HUES6 (cell line): ENCODE measurements at regions not wholly inside any gene's neighbourhood (a gene's known extent, or its start where the extent isn't known, plus 50 kb on each side); places are given as distances from the start of the nearest gene placed in this dataset.

Experiments used
- H3K27ac ChIP-seq: 2 replicates; pipeline ENCODE4 v1.7.0; 2013; ENCODE audit warnings: low read depth, mild to moderate bottlenecking, low read length, inconsistent platforms
- H3K27me3 ChIP-seq: 2 replicates; pipeline ENCODE4 v1.6.1; 2013; ENCODE audit warnings: low read length; ENCODE audit not compliant: control insufficient read depth, insufficient read depth
- H3K36me3 ChIP-seq: 2 replicates; pipeline ENCODE4 v1.6.1; 2013; ENCODE audit warnings: low read length; ENCODE audit not compliant: control insufficient read depth, insufficient read depth
- H3K4me1 ChIP-seq: 2 replicates; pipeline ENCODE4 v1.6.1; 2013; ENCODE audit warnings: low read length; ENCODE audit not compliant: control insufficient read depth, insufficient read depth
- H3K4me3 ChIP-seq: 2 replicates; pipeline ENCODE4 v1.5.1; 2013; ENCODE audit warnings: low read depth, low read length
- H3K9ac ChIP-seq: one replicate; pipeline ENCODE4 v1.6.1; 2013; ENCODE audit warnings: mild to moderate bottlenecking, low read length
- H3K9me3 ChIP-seq: 2 replicates; pipeline ENCODE4 v1.6.1; 2013; ENCODE audit warnings: low read depth, low read length; ENCODE audit not compliant: control insufficient read depth, insufficient read depth

DNA sequence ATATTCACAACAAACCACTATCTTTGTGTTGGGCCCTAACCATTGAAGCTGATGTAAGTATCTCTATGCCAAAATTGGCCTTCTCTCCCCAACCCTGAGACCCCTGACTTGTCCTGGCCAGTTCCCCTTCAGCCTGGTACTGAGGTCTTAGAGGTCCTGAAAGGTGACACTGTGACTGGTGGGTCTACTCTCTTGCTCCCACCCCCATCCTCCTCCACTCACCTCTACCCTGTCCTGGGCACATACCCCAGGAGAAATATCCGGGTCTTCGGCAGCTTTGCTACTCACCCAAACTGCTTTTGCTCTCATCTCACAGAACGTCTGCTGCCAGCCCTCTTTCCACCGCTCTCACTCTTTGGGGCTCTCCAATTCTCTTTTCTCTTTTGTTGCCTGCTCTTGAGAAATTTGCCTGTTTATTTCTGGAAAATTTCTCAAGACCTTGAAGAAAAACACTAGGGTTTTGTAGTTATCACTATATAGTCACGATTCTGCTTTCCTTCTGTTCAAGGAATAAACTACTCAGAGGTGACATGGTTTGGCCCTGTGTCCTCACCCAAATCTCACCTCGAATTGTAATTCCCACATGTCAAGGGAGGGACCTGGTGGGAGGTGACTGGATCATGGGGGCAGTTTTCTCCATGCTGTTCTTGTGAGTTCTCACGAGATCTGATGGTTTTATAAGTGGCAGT is 133.8 kb upstream of the PKDCC start:
- H3K36me3 ChIP-seq = no peaks in the 10 kb centered on the region
- no peaks in the 10 kb centered on the region for H3K9me3 ChIP-seq
- no peak overlapping the region for H3K4me3 ChIP-seq
- no peak overlapping the region for H3K9ac ChIP-seq
- no peaks in the 10 kb centered on the region for H3K27me3 ChIP-seq
- H3K4me1 ChIP-seq = no peaks in the 10 kb centered on the region; the same call in 1 of the 2 replicates
- no peak overlapping the region for H3K27ac ChIP-seq

DNA sequence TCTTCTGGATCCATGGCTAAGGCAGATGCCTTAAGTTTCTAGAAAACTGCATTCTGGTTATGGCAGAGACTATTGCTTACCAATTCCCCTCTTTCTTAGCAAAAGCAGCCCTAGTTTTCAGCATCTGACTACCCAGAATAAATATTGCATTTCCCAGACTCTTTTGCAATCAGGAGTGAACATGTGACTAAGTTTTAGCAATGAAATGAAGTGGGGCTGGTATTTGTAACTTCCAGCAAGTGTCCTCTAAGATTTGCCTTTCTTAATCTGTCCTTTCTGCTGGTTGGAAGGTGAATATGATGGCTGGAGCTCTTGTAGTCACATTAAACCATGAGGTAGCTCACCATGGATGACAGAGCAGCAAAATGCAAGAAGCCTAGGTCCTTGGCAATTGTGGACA is 132.9 kb upstream of the PKDCC start:
- Histone ChIP-seq H3K9ac (no peak overlapping the region), H3K27ac (no peak overlapping the region), H3K4me3 (no peak overlapping the region)

DNA sequence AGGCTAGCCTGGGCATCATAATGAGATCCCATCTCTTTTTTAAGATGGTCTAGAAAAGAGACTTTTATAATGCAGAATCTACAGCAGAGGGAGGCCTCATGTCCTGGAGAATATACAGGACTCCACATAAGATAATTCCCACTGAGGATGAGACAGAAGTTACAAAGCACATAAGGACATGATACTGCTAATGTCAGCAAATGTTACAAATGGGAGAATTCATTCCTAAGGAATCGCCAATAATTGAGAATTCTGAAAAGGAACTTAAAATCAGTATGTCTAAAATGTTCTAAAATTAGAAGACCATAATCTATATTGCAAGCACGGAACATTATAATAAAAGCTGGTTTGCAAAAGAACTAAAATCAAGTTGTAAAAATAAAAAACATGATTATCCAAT is 131.6 kb upstream of the PKDCC start:
- Histone ChIP-seq H3K4me1 (no peaks in the 10 kb centered on the region; the same call in 1 of the 2 replicates), H3K9ac (no peak overlapping the region), H3K36me3 (no peaks in the 10 kb centered on the region), H3K9me3 (no peaks in the 10 kb centered on the region), H3K27ac (no peak overlapping the region), H3K27me3 (no peaks in the 10 kb centered on the region), H3K4me3 (no peak overlapping the region)

More for the DNA sequence above, 132.9 kb upstream of the PKDCC start:
- no peaks in the 10 kb centered on the region for H3K27me3 ChIP-seq
- no peaks in the 10 kb centered on the region for H3K36me3 ChIP-seq
- no peaks in the 10 kb centered on the region; the same call in 1 of the 2 replicates for H3K4me1 ChIP-seq
- no peaks in the 10 kb centered on the region for H3K9me3 ChIP-seq

DNA sequence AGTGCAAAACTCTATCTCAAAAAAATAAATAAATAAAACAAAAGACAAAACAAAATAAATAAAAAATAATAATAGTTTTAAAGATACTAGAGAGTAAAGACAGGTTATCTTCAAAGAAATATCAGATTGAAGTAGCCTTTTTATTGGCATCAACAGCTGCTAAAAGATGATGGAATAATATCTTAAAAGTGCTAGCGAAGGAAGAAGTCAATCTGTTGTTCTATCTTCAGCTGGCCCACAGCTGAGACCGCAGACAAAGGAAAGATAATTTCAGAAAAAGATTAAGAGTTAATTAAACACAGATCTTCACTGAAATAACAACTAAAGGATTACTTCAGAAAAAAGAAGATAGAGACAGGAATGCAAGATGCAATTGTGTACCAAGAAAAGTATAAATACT is 130.2 kb upstream of the PKDCC start:
- Histone ChIP-seq H3K36me3 (no peaks in the 10 kb centered on the region), H3K4me3 (no peak overlapping the region), H3K27me3 (no peaks in the 10 kb centered on the region), H3K9me3 (no peaks in the 10 kb centered on the region), H3K27ac (no peak overlapping the region), H3K4me1 (no peaks in the 10 kb centered on the region; the same call in 1 of the 2 replicates), H3K9ac (no peak overlapping the region)

DNA sequence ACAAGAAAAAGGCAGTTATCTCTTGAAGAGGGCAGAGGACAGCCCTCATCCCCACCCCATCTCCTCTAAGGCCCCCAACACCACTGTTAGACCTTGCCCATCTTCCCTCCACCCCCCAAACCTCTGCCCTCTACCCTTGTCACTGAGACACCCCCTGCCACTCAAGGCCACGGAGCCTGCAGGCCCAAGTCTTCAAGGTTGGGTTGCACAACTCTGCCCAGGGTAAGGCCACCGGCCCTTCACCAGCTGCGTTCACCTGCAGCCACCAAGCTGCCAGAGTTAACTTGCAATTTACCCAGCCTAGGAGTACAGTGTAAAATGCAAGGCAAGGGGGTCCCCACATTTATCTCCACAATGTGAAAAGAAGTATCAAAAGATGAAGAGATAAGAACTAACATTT is 128.7 kb upstream of the PKDCC start:
- Histone ChIP-seq H3K27ac (no peak overlapping the region), H3K4me1 (no peaks in the 10 kb centered on the region; the same call in 1 of the 2 replicates), H3K9ac (no peak overlapping the region), H3K36me3 (no peaks in the 10 kb centered on the region), H3K4me3 (no peak overlapping the region), H3K27me3 (no peaks in the 10 kb centered on the region), H3K9me3 (no peaks in the 10 kb centered on the region)

DNA sequence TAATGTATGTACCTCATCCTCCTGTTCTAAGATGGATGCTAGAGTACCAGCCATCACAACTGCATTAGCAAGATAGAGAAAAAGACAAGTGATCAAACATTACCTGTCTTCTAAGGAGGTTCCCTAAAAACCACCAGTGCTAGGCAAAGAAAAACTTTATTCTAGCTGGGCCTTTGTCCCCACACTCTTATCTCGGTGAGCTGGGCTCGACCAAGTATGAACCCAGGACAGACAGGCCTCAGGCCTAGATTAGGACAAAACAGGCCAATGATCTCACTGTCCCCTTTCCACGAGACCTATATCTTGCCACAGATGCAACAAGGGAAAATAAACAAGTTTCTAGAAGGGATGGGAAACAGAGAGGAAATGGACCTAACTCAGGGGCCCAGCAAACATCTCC is 127.6 kb upstream of the PKDCC start:
- Histone ChIP-seq H3K4me1 (no peaks in the 10 kb centered on the region; the same call in 1 of the 2 replicates), H3K27ac (no peak overlapping the region), H3K4me3 (no peak overlapping the region), H3K9me3 (peaks cover 3% of the 10 kb centered on the region; the same call in 1 of the 2 replicates), H3K36me3 (no peaks in the 10 kb centered on the region), H3K27me3 (no peaks in the 10 kb centered on the region), H3K9ac (no peak overlapping the region)

DNA sequence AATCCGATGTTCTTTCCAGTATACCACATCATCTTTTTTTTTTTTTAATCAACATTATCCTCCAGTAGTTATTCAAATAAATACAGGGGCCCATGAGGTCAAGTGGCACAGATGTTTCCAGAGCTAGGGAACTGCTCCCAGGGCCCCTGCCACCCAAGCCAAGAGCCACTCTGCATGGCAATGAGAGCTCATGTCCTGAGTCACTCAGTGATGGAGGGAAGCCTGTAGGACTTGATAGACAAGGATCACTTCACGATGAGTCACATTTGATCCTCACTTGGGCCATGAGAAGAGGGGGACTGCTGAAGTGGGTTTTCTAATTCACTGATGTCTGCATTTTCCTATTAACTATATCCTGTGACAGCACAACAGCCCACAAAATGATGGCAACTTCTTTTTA is 127.0 kb upstream of the PKDCC start:
- Histone ChIP-seq H3K9ac (no peak overlapping the region), H3K4me3 (no peak overlapping the region), H3K27ac (no peak overlapping the region), H3K9me3 (peaks cover 5% of the 10 kb centered on the region; the same call in 1 of the 2 replicates), H3K4me1 (no peaks in the 10 kb centered on the region; the same call in 1 of the 2 replicates), H3K36me3 (no peaks in the 10 kb centered on the region), H3K27me3 (no peaks in the 10 kb centered on the region)

DNA sequence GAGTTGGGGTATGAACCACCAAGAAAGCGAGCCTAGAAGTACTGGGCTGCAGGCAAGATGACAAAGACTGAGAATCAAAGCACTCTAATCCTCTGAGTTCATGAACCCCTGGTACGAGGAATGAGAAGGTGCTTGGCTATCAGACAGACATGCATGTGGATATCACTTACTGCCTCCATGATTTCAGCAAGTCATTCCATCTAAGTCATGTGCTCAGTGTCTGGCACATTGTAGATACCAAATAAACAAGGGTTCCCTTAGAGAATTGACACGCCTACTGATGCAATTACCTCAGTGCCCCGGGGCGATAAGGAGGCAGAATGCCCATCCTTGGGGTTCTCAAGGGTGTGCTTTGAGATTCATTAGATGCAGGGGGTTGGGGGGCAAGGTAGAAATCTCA is 125.6 kb upstream of the PKDCC start:
- Histone ChIP-seq H3K4me3 (no peak overlapping the region), H3K36me3 (no peaks in the 10 kb centered on the region), H3K27me3 (no peaks in the 10 kb centered on the region), H3K9me3 (peaks cover 5% of the 10 kb centered on the region; the same call in 1 of the 2 replicates), H3K9ac (no peak overlapping the region), H3K27ac (no peak overlapping the region), H3K4me1 (no peaks in the 10 kb centered on the region; the same call in 1 of the 2 replicates)

DNA sequence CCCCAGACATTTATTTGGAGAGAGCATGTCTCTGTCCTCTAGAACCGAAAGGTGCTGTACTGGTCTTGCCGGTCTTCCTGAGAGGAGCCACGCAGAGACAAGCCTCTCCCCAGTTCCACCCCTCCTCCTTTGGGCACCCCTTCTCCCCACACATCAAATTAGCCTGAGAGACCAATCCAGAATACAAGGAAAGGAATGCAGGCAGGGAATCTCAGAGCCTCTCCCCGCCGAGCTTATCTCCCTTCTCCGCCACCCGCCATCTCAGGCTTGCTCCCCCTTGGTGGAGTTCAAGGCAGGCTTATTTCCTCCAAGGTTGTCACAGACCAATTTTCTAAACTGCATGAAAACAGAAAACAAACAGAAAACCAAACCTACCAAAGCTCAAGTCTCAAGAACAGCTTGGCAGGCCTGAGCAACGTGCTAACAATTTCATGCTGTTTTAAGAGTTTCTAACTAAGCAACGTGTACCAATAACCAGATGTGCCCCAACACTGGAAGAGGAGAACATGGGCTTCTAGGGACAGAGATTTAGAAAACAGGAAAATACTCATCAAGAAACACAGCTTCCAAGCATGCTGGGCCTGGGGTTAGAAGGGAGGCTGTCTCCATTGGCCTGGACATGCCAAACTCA is 124.5 kb upstream of the PKDCC start:
- H3K27ac ChIP-seq = no peak overlapping the region
- peaks cover 5% of the 10 kb centered on the region; the same call in 1 of the 2 replicates for H3K9me3 ChIP-seq
- no peaks in the 10 kb centered on the region; the same call in 1 of the 2 replicates for H3K4me1 ChIP-seq

DNA sequence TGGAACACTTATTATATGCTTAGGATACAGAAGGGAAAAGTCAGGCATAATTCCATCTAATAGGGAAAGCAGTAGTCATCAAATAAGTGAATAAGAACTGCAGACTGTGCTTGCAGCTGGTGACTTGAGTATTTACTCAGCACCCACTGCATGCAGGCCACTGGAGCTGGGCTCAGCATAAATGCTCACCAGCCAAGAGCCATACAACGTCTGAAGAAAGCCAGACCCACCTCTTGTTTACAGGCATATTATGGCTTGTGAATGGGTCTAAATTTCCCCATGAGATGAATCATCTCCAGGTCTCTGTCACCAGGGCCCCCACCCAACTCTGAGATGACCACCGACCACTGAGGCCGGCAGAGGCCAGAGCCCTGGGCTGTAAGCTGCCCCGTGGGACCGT is 123.8 kb upstream of the PKDCC start:
- Histone ChIP-seq H3K27me3 (no peaks in the 10 kb centered on the region), H3K27ac (no peak overlapping the region)

More for the DNA sequence above, 124.5 kb upstream of the PKDCC start:
- Histone ChIP-seq H3K27me3 (no peaks in the 10 kb centered on the region), H3K36me3 (no peaks in the 10 kb centered on the region), H3K9ac (no peak overlapping the region), H3K4me3 (no peak overlapping the region)

DNA sequence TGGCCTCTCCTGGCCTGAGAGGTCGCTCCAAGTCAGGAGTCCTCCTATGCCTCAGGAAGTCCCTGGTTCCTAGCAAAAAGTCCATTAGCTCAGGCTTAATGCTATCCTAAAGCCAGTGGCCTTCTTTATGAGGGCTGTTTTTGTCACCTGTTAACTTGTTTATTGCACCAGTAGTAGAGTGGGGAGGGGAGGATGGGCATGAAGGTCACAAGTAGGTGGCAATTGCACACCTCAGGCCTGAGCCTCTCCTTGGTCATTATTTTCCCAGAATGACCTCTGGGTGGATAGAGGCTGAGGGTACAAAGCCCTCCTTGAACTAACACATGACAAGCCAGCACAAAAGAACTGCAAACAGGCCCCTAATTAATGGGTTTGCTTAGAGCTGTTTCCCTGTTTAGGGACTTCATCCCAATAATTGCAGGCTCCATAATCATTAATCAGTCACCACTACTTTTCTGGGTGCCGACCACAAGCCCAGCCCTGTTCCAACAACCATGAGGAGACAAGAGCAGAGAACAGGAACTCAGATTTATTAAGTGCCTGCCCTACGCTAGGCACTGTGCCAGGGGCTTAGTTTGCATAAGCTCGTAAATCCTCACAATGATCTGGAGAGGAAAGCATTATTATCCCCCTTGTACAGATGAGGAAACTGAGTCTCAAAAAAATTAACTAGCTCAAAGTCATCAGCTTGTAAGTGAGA is 123.0 kb upstream of the PKDCC start:
- no peaks in the 10 kb centered on the region for H3K36me3 ChIP-seq
- no peaks in the 10 kb centered on the region for H3K27me3 ChIP-seq
- no peak overlapping the region for H3K27ac ChIP-seq
- peaks cover 5% of the 10 kb centered on the region; the same call in 1 of the 2 replicates for H3K9me3 ChIP-seq
- H3K9ac ChIP-seq = no peak overlapping the region
- H3K4me1 ChIP-seq = peaks cover 3% of the 10 kb centered on the region; the same call in 1 of the 2 replicates
- no peak overlapping the region for H3K4me3 ChIP-seq

More for the DNA sequence above, 123.8 kb upstream of the PKDCC start:
- Histone ChIP-seq H3K9me3 (peaks cover 5% of the 10 kb centered on the region; the same call in 1 of the 2 replicates), H3K4me1 (peaks cover 3% of the 10 kb centered on the region; the same call in 1 of the 2 replicates), H3K4me3 (no peak overlapping the region), H3K9ac (no peak overlapping the region), H3K36me3 (no peaks in the 10 kb centered on the region)
